Skeletal muscle tissue (tissue), 3 donors: ENCODE measurements at regions not wholly inside any gene's neighbourhood (a gene's known extent, or its start where the extent isn't known, plus 50 kb on each side); places are given as distances from the start of the nearest gene placed in this dataset.

Source experiments
- H3K27ac ChIP-seq: one replicate; pipeline ENCODE4 v1.7.0; 2013; ENCODE audit warnings: mild to moderate bottlenecking, low read depth, low read length, inconsistent platforms
- H3K27me3 ChIP-seq, 3 donors: one replicate each; pipeline ENCODE4 v1.7.0; 2013; ENCODE audit warnings: low read length in 3 of 3; ENCODE audit not compliant: control insufficient read depth in 3 of 3, insufficient read depth in 3 of 3
- H3K36me3 ChIP-seq, 3 donors: one replicate each; pipeline ENCODE4 v1.7.0; 2013; ENCODE audit warnings: low read length in 3 of 3; ENCODE audit not compliant: control insufficient read depth in 3 of 3, insufficient read depth in 3 of 3
- H3K4me1 ChIP-seq, 3 donors: one replicate each; pipeline ENCODE4 v1.7.0; 2013; ENCODE audit warnings: low read length in 3 of 3, mild to moderate bottlenecking in 3 of 3; ENCODE audit not compliant: control insufficient read depth in 3 of 3, insufficient read depth in 3 of 3
- H3K4me3 ChIP-seq, 3 donors: one replicate each; pipeline ENCODE4 v1.7.0; 2013; ENCODE audit warnings: low read length in 3 of 3
- H3K9ac ChIP-seq, 3 donors: one replicate each; pipeline ENCODE4 v1.7.0; 2013; ENCODE audit warnings: low read length in 3 of 3, mild to moderate bottlenecking in 3 of 3, moderate library complexity in 2 of 3, low read depth in 1 of 3
- H3K9me3 ChIP-seq, 3 donors: one replicate each; pipeline ENCODE4 v1.7.0; 2013; ENCODE audit warnings: low read length in 3 of 3; ENCODE audit not compliant: control insufficient read depth in 3 of 3
- donor health status: Osteomylitis.

GRCh38 chr20:6941571-6941970, 174.1 kb downstream of the BMP2 start:
- no peak overlapping the region for H3K4me3 ChIP-seq
- H3K27ac ChIP-seq = no peak overlapping the region
- no peak overlapping the region for H3K9ac ChIP-seq
- H3K4me1 ChIP-seq = no peaks in the 10 kb centered on the region
- no peaks in the 10 kb centered on the region for H3K36me3 ChIP-seq
- no peaks in the 10 kb centered on the region for H3K9me3 ChIP-seq
- H3K27me3 ChIP-seq = no peaks in the 10 kb centered on the region

- H3K36me3 ChIP-seq = no peaks in the 10 kb centered on the region
- H3K27ac ChIP-seq = no peak overlapping the region
- H3K27me3 ChIP-seq = no peaks in the 10 kb centered on the region
- H3K4me3 ChIP-seq = no peak overlapping the region
- H3K9ac ChIP-seq = no peak overlapping the region
- H3K4me1 ChIP-seq = no peaks in the 10 kb centered on the region
- H3K9me3 ChIP-seq = no peaks in the 10 kb centered on the region
Measured at GRCh38 chr20:6942266-6942665, 174.8 kb downstream of the BMP2 start.

GRCh38 chr20:6944292-6944691, 176.8 kb downstream of the BMP2 start:
- no peak overlapping the region for H3K9ac ChIP-seq
- no peak overlapping the region for H3K27ac ChIP-seq
- H3K36me3 ChIP-seq = no peaks in the 10 kb centered on the region
- H3K27me3 ChIP-seq = no peaks in the 10 kb centered on the region
- no peaks in the 10 kb centered on the region for H3K4me1 ChIP-seq
- no peak overlapping the region for H3K4me3 ChIP-seq
- H3K9me3 ChIP-seq = no peaks in the 10 kb centered on the region

- no peaks in the 10 kb centered on the region for H3K36me3 ChIP-seq
- H3K27me3 ChIP-seq = no peaks in the 10 kb centered on the region
- no peak overlapping the region for H3K4me3 ChIP-seq
- no peak overlapping the region for H3K27ac ChIP-seq
- H3K4me1 ChIP-seq = no peaks in the 10 kb centered on the region
- H3K9ac ChIP-seq = no peak overlapping the region
- H3K9me3 ChIP-seq = peaks cover 0 to 6% (median 2%) of the 10 kb centered on the region in 3 donors
Measured at GRCh38 chr20:6953611-6954010, 186.1 kb downstream of the BMP2 start.

GRCh38 chr20:6954219-6954618, 186.7 kb downstream of the BMP2 start:
- Histone ChIP-seq H3K36me3 (no peaks in the 10 kb centered on the region), H3K4me1 (no peaks in the 10 kb centered on the region), H3K9ac (no peak overlapping the region), H3K9me3 (peaks cover 0 to 6% (median 2%) of the 10 kb centered on the region in 3 donors), H3K4me3 (no peak overlapping the region), H3K27me3 (no peaks in the 10 kb centered on the region), H3K27ac (no peak overlapping the region)

GRCh38 chr20:6956056-6956455, 188.6 kb downstream of the BMP2 start:
- Histone ChIP-seq H3K4me3 (no peak overlapping the region), H3K4me1 (no peaks in the 10 kb centered on the region), H3K27ac (no peak overlapping the region), H3K27me3 (no peaks in the 10 kb centered on the region), H3K36me3 (no peaks in the 10 kb centered on the region), H3K9me3 (peaks cover 0 to 6% (median 2%) of the 10 kb centered on the region in 3 donors), H3K9ac (no peak overlapping the region)

- Histone ChIP-seq H3K27ac (no peak overlapping the region), H3K9me3 (peaks cover 0 to 2% (median 0%) of the 10 kb centered on the region in 3 donors), H3K9ac (no peak overlapping the region), H3K4me1 (no peaks in the 10 kb centered on the region), H3K4me3 (no peak overlapping the region), H3K27me3 (no peaks in the 10 kb centered on the region), H3K36me3 (no peaks in the 10 kb centered on the region)
Measured at GRCh38 chr20:6956574-6956973, 189.1 kb downstream of the BMP2 start.

- Histone ChIP-seq H3K36me3 (no peaks in the 10 kb centered on the region), H3K4me3 (no peak overlapping the region), H3K27me3 (no peaks in the 10 kb centered on the region), H3K27ac (no peak overlapping the region), H3K4me1 (no peaks in the 10 kb centered on the region), H3K9me3 (no peaks in the 10 kb centered on the region), H3K9ac (no peak overlapping the region)
Measured at GRCh38 chr20:6959900-6960312, 192.4 kb downstream of the BMP2 start.

GRCh38 chr20:6966721-6967120, 199.2 kb downstream of the BMP2 start:
- Histone ChIP-seq H3K27me3 (no peaks in the 10 kb centered on the region), H3K4me3 (no peak overlapping the region), H3K9me3 (no peaks in the 10 kb centered on the region), H3K9ac (no peak overlapping the region), H3K4me1 (no peaks in the 10 kb centered on the region), H3K36me3 (no peaks in the 10 kb centered on the region), H3K27ac (no peak overlapping the region)

GRCh38 chr20:6974838-6975237, 207.4 kb downstream of the BMP2 start:
- Histone ChIP-seq H3K27ac (no peak overlapping the region), H3K4me1 (no peaks in the 10 kb centered on the region), H3K27me3 (no peaks in the 10 kb centered on the region), H3K9me3 (peaks cover 0 to 3% (median 0%) of the 10 kb centered on the region in 3 donors), H3K4me3 (no peak overlapping the region), H3K36me3 (no peaks in the 10 kb centered on the region), H3K9ac (no peak overlapping the region)

- H3K4me3 ChIP-seq = no peak overlapping the region
- H3K36me3 ChIP-seq = no peaks in the 10 kb centered on the region
- no peak overlapping the region for H3K9ac ChIP-seq
- H3K27me3 ChIP-seq = no peaks in the 10 kb centered on the region
- no peaks in the 10 kb centered on the region for H3K4me1 ChIP-seq
- peaks cover 0 to 3% (median 0%) of the 10 kb centered on the region in 3 donors for H3K9me3 ChIP-seq
- H3K27ac ChIP-seq = no peak overlapping the region
Measured at GRCh38 chr20:6975311-6975710, 207.8 kb downstream of the BMP2 start.
